Activated CD8-positive, alpha-beta memory T cell treated with anti-CD3 and anti-CD28 coated beads for 24 hours (primary cell): ENCODE measurements at regions not wholly inside any gene's neighbourhood (a gene's known extent, or its start where the extent isn't known, plus 50 kb on each side); places are given as distances from the start of the nearest gene placed in this dataset.

ENCODE experiments used
- DNase-seq: peaks from one replicate; pipeline ENCODE4 v3.0.0-alpha.2; 2020

- DNase-seq: no peak
These were observed 51.2 kb upstream of the PCBD1 start for GRCh38 chr10:70939441-70940003.

- DNase-seq: no peak
These were observed 52.6 kb upstream of the PCBD1 start for GRCh38 chr10:70940834-70941568.

GRCh38 chr10:70942125-70942524 is 53.8 kb upstream of the PCBD1 start:
- DNase-seq: no peak

- no peak for DNase-seq
These were observed 54.4 kb upstream of the PCBD1 start for GRCh38 chr10:70942725-70943124.

GRCh38 chr10:70943249-70943648 is 54.9 kb upstream of the PCBD1 start:
- DNase-seq: no peak

- no peak for DNase-seq
These were observed 55.6 kb upstream of the PCBD1 start for GRCh38 chr10:70943841-70944466.

GRCh38 chr10:70950037-70950436 is 61.7 kb upstream of the PCBD1 start:
- DNase-seq: no peak

GRCh38 chr10:70950801-70951200 is 62.4 kb upstream of the PCBD1 start:
- DNase-seq: no peak

GRCh38 chr10:70952401-70952800 is 64.0 kb upstream of the PCBD1 start:
- DNase-seq: no peak

GRCh38 chr10:70952921-70953320 is 64.6 kb upstream of the PCBD1 start:
- no peak for DNase-seq

- no peak for DNase-seq
These were observed 66.2 kb upstream of the PCBD1 start for GRCh38 chr10:70954381-70955176.

- no peak for DNase-seq
These were observed 67.8 kb upstream of the PCBD1 start for GRCh38 chr10:70956029-70956759.

GRCh38 chr10:70958396-70958795 is 70.0 kb upstream of the PCBD1 start:
- no peak for DNase-seq

GRCh38 chr10:70960316-70960715 is 72.0 kb upstream of the PCBD1 start:
- no peak for DNase-seq

GRCh38 chr10:70960783-70961570 is 72.6 kb upstream of the PCBD1 start:
- DNase-seq: no peak

GRCh38 chr10:70962686-70963085 is 74.3 kb upstream of the PCBD1 start:
- DNase-seq: no peak

- no peak for DNase-seq
These were observed 74.9 kb upstream of the PCBD1 start for GRCh38 chr10:70963271-70963670.

- no peak for DNase-seq
These were observed 75.9 kb upstream of the PCBD1 start for GRCh38 chr10:70964245-70964644.

GRCh38 chr10:70964881-70965280 is 76.5 kb upstream of the PCBD1 start:
- DNase-seq: no peak

- no peak for DNase-seq
These were observed 77.2 kb upstream of the PCBD1 start for GRCh38 chr10:70965566-70965965.

- DNase-seq: no peak
These were observed 78.5 kb upstream of the PCBD1 start for GRCh38 chr10:70966646-70967553.
